ENCODE measurements at regions not wholly inside any gene's neighbourhood (a gene's known extent, or its start where the extent isn't known, plus 50 kb on each side); places are given as distances from the start of the nearest gene placed in this dataset.
"Not testable (repeated sequence)": the region's sequence is repeated elsewhere in the genome, so short reads cannot be mapped to it uniquely, and the experiment has no call there.

GRCh38 chr14:82878951-82879350 lies 1345.3 kb upstream of the SEL1L start:
- DNase-seq: no peak

DNA sequence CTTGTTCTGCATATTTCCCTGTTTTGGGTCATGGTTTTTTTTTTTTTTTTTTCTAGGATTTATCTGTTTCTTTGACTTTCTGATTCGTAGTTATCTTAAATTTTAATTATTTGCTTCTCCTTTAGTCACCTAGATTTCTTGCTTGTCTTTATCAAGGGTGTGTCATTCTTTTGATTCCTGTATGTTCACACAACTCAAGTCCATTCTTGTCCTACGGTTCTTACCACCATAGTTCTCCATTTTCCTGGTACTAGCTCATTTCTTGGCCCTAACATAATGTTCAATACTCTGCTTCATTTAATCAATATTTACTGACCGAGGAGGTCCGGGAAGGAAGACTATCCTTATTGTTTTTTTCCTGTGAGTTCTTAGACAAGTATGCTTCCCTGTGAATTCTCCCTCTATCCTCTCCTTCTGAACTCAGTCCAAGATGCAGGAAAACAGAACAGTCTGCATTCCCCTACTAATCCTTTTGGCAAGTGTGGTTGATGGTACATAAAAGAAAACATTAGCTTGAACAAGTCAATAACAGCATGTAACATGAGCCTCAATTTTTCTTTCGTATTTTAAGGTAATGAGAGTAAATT lies 1346.4 kb upstream of the SEL1L start:
- no peak for DNase-seq

GRCh38 chr14:82886670-82887069 lies 1353.0 kb upstream of the SEL1L start:
- DNase-seq: no peak

DNA sequence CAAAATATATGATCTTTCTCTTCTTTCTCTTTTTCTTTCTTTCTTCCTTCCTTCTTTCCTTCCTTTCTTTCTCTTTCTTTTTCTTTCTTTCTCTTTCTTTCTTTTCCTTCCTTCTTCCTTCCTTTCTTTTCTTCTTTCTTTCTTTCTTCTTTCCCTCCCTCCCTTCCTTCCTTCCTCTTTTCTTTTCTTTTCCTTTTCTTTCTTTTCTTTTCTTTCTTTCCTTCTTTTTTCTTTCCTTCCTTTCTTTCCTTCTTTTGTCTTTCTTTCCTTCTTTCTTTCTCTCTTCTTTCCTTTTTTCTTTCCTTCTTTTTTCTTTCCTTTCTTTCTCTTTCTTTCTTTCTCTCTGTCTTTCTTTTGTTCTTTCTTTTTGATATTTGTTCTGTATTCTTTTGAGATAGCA lies 1356.0 kb upstream of the SEL1L start:
- no peak for DNase-seq

DNA sequence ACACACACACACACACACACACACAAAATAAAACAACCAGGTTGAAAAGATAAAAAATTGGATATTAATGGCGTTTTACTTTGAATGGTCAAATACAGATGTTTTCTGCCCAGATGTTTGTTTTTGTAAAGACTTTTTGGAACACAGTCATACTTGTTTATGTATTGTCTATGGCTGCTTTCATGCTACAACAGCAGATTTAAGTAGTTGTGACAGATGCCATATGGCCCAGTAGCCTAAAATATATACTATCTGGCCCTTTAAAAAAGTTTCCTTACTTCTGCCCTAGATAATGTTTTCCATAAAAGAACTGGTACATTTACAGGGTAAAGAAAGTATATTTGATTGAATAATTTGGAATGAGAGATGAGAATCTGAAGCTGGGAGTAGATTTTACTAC lies 1362.8 kb upstream of the SEL1L start:
- DNase-seq: no peak

GRCh38 chr14:82897469-82898308 lies 1364.0 kb upstream of the SEL1L start:
- no peak for DNase-seq

- DNase-seq: no peak
Measured at GRCh38 chr14:82905762-82906161, 1372.1 kb upstream of the SEL1L start.

DNA sequence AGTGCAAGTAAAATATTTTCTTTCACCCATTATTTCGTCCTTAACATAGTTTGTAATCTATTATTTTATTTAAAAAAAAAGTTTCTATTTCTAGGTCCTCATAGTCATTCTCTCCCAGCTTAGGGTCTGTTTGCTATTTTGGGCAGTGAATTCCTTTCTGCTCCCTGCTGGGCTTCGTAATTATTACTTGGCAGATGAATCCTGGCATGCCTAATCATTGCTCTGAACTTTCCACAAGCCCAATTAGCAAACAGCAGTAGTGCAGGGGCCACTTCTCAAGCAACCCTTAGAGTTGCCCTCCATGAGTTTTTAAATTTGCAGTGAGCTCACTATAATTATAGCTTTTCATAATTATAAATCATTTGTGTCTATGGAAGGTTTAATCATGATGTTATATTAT lies 1378.3 kb upstream of the SEL1L start:
- no peak for DNase-seq

GRCh38 chr14:82913396-82913795 lies 1379.7 kb upstream of the SEL1L start:
- DNase-seq: no peak

GRCh38 chr14:82915381-82915780 lies 1381.7 kb upstream of the SEL1L start:
- DNase-seq: no peak

DNA sequence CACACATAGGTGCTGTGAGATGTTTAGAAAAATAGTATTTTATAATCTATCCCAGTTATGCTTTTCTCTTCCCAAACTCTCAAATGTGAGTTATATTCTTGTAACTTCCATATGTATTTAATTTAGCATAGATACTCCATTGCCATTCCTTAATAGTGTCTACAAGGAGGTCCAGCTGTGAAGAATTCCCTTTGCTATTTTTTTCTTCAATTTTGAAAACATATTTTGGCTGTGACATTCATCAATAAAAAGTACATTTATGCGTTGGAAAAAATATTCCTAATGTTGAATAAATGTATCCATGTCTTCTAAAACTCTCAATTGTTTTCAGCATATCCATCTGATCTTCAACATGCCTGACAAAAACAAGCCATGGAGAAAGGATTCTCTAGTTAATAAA lies 1402.0 kb upstream of the SEL1L start:
- no peak for DNase-seq

DNA sequence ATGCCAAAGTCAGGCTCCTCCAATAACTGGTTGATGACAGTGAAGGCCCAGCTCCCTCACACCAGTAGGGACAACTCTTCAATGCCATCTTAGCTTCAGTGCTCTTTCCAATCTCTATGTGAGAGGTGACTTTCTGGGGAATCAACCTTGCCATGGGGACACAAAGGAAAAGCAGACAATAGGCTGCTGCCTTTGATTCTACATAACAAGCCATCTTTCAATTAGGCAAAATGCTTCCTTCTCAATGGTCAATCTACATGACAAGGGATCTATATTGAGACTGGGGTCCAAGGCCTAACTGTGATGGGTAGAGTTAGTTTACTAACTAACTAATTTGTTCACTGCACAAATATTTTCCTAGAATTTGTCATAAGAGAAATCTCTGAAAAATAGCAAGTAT lies 1417.5 kb upstream of the SEL1L start:
- no peak for DNase-seq

GRCh38 chr14:82963756-82964155 lies 1430.1 kb upstream of the SEL1L start:
- no peak for DNase-seq

- DNase-seq: no peak
Measured at GRCh38 chr14:82987502-82988124, 1454.0 kb upstream of the SEL1L start.

DNA sequence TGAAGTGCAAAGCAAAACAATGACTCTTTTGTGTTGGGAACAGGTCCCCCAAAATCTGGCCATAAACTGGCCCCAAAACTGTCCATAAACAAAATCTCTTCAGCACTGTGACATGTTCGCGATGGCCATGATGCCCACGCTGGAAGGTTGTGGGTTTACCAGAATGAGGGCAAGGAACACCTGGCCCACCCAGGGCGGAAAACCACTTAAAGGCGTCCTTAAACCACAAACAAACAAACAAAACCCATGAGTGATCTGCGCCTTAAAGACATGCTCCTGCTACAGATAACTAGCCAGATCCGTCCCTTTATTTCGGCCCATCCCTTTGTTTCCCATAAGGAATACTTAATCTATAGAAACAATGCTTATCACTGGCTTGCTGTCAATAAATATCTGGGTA lies 1460.9 kb upstream of the SEL1L start:
- not testable (repeated sequence) for DNase-seq

- no peak for DNase-seq
Measured at GRCh38 chr14:82999802-83000201, 1466.1 kb upstream of the SEL1L start.

GRCh38 chr14:83004456-83005006 lies 1470.9 kb upstream of the SEL1L start:
- DNase-seq: no peak

DNA sequence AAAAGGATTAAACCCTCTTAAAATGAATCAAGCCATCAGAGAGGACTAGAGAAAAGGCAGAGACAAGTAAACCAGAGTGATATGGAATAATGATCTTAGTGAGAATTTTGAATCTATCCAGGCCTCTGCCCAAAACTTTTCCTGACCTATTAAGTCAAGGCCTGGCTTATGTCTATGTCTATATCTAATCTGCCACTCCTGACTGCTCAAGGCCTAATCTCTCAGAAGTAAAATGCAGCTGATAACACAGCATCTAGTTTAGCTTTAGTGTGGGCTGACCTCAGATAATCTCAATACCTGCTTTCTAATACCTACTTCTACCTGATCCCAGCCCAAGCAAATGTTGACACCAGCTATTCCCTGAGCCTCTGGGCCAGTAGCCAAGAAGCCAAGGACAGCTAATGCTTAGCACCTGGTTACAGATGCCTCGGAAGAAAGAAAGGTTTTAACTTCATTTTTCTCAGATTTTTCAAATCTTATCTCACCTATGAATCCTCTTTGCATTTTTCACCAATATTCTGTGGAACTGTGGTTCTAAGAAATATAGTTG lies 1472.5 kb upstream of the SEL1L start:
- DNase-seq: no peak

DNA sequence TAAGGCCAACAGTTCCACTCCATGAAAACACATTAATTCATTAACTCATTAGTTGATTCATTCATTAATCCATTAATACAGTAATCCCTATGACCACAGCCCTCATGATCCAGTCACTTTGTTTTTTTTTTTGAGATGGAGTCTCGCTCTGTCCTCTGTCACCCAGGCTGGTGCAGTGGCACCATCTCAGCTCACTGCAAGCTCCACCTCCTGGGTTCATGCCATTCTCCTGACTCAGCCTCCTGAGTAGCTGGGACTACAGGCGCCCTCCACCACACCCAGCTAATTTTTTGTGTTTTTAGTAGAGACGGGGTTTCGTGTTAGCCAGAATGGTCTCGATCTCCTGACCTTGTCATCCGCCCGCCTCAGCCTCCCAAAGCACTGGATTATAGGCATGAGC lies 1473.4 kb upstream of the SEL1L start:
- not testable (repeated sequence) for DNase-seq

- DNase-seq: no peak
Measured at GRCh38 chr14:83007641-83008225, 1474.1 kb upstream of the SEL1L start.

- DNase-seq: no peak
Measured at GRCh38 chr14:83017296-83017695, 1483.6 kb upstream of the SEL1L start.

- DNase-seq: no peak
Measured at GRCh38 chr14:83019744-83020414, 1486.2 kb upstream of the SEL1L start.

DNA sequence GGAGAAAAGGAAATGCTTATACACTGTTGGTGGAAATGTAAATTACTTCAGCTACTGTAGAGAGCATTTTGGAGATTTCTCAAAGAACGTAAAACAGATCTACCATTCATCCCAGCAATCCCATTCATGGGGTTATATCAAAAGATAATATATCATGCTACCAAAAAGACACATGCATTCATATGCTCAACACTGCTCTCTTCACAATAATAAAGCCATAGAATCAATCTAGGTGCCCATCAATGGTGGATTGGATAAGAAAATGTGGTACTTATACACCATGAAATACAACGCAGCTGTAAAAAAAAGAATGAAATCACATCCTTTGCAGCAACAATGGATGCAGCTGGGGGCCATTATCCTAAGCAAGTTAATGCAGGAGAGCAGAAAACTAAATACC lies 1487.7 kb upstream of the SEL1L start:
- no peak for DNase-seq
